WTC11 (cell line): ENCODE measurements at regions not wholly inside any gene's neighbourhood (a gene's known extent, or its start where the extent isn't known, plus 50 kb on each side); places are given as distances from the start of the nearest gene placed in this dataset.

Source experiments
- ATAC-seq: fragments of 200-7000 bp; cut with Tn5 transposase; 2 replicates; pipeline ENCODE4 v1.10.0; 2021; ENCODE audit warnings: mild to moderate bottlenecking, moderate library complexity
- CTCF ChIA-PET: fragments of 300-600 bp; sonication (Branson Sonifier 250); formaldehyde crosslinking; loops from one replicate; lab custom pipeline; 2021; ENCODE audit warnings: antibody characterized with exemption; lab: Charles Lee
- POLR2A ChIA-PET: fragments of 350-600 bp; sonication (Branson Sonifier 250); formaldehyde crosslinking; loops from one replicate; lab custom pipeline; 2021; ENCODE audit warnings: antibody characterized with exemption; lab: Charles Lee
- DNase-seq: peaks from one replicate; pipeline ENCODE4 v3.0.0; 2021; ENCODE audit warnings: low spot score
- H3K27ac Mint-ChIP-seq: 2 replicates; pipeline ENCODE4 v1.8.0; 2021; ENCODE audit warnings: mixed read lengths
- H3K27me3 Mint-ChIP-seq: 2 replicates; pipeline ENCODE4 v1.8.0; 2021; ENCODE audit warnings: low read depth, mild to moderate bottlenecking, moderate library complexity, mixed read lengths
- H3K36me3 Mint-ChIP-seq: 2 replicates; pipeline ENCODE4 v1.8.0; 2021; ENCODE audit warnings: mixed read lengths
- H3K4me1 Mint-ChIP-seq: 2 replicates; pipeline ENCODE4 v1.8.0; 2022; ENCODE audit warnings: mixed read lengths
- H3K4me3 Mint-ChIP-seq: 2 replicates; pipeline ENCODE4 v1.8.0; 2021; ENCODE audit warnings: mild to moderate bottlenecking, moderate library complexity, mixed read lengths
- H3K9me3 Mint-ChIP-seq: 2 replicates; pipeline ENCODE4 v1.8.0; 2021; ENCODE audit warnings: mixed read lengths
- CREB1 ChIP-seq: sonication (generic); formaldehyde crosslinking; IDR thresholded peaks from 2 replicates; pipeline ENCODE4 v1.8.0; 2023; ENCODE audit warnings: mild to moderate bottlenecking, missing genetic modification reagents
- CREM ChIP-seq: sonication (generic); formaldehyde crosslinking; IDR thresholded peaks from 2 replicates; pipeline ENCODE4 v1.8.1; 2022; ENCODE audit warnings: mild to moderate bottlenecking, missing genetic modification reagents, moderate library complexity
- JUN ChIP-seq: sonication (generic); formaldehyde crosslinking; IDR thresholded peaks from 2 replicates; pipeline ENCODE4 v1.8.0; 2023; ENCODE audit warnings: mild to moderate bottlenecking, missing genetic modification reagents
- NR3C1 ChIP-seq: sonication (generic); formaldehyde crosslinking; conservative IDR thresholded peaks from 2 replicates; pipeline ENCODE4 v1.8.1; 2023; ENCODE audit warnings: low read depth, mild to moderate bottlenecking, missing genetic modification reagents
- OVOL2 ChIP-seq: fragments of 250-450 bp; sonication (Bioruptor Pico); IDR thresholded peaks from 2 replicates; pipeline ENCODE4 v1.9.0; 2021; ENCODE audit warnings: mild to moderate bottlenecking, borderline replicate concordance
- RORB ChIP-seq: fragments of 250-450 bp; sonication (Bioruptor Pico); IDR thresholded peaks from 2 replicates; pipeline ENCODE4 v1.9.0; 2021; ENCODE audit warnings: mild to moderate bottlenecking
- SMAD4 ChIP-seq: sonication (generic); formaldehyde crosslinking; IDR thresholded peaks from 2 replicates; pipeline ENCODE4 v1.8.0; 2022; ENCODE audit warnings: mild to moderate bottlenecking, missing genetic modification reagents
- SOX15 ChIP-seq: fragments of 250-450 bp; sonication (Bioruptor Pico); IDR thresholded peaks from 2 replicates; pipeline ENCODE4 v1.9.0; 2021; ENCODE audit warnings: mild to moderate bottlenecking
- TEAD4 ChIP-seq: sonication (generic); formaldehyde crosslinking; IDR thresholded peaks from 2 replicates; pipeline ENCODE4 v1.8.0; 2022; ENCODE audit warnings: mild to moderate bottlenecking, missing genetic modification reagents
- ZBTB43 ChIP-seq: sonication (generic); formaldehyde crosslinking; IDR thresholded peaks from 2 replicates; pipeline ENCODE4 v1.8.1; 2023; ENCODE audit warnings: mild to moderate bottlenecking, missing genetic modification reagents
- ZNF121 ChIP-seq: sonication (generic); formaldehyde crosslinking; IDR thresholded peaks from 2 replicates; pipeline ENCODE4 v1.8.0; 2023; ENCODE audit warnings: missing genetic modification reagents
- ZNF263 ChIP-seq: sonication (generic); formaldehyde crosslinking; IDR thresholded peaks from 2 replicates; pipeline ENCODE4 v1.8.1; 2022; ENCODE audit warnings: low read depth, mild to moderate bottlenecking, moderate library complexity, missing genetic modification reagents
- ZNF317 ChIP-seq: sonication (generic); formaldehyde crosslinking; IDR thresholded peaks from 2 replicates; pipeline ENCODE4 v1.8.1; 2023; ENCODE audit warnings: low read depth, mild to moderate bottlenecking, moderate library complexity, missing genetic modification reagents, borderline replicate concordance
- ZNF512 ChIP-seq: sonication (generic); formaldehyde crosslinking; IDR thresholded peaks from 2 replicates; pipeline ENCODE4 v1.8.1; 2022; ENCODE audit warnings: missing genetic modification reagents, borderline replicate concordance
- TF ChIP-seq, protein P1 (sequence below): sonication (generic); formaldehyde crosslinking; IDR thresholded peaks from 2 replicates; pipeline ENCODE4 v1.8.0; 2023; ENCODE audit warnings: missing genetic modification reagents, mild to moderate bottlenecking, borderline replicate concordance
- TF ChIP-seq, protein P2 (sequence below): sonication (generic); formaldehyde crosslinking; IDR thresholded peaks from 2 replicates; pipeline ENCODE4 v1.8.0; 2023; ENCODE audit warnings: mild to moderate bottlenecking, missing genetic modification reagents
- TF ChIP-seq, protein P3 (sequence below): fragments of 250-450 bp; sonication (Bioruptor Pico); IDR thresholded peaks from 2 replicates; pipeline ENCODE4 v2.1.2; 2022; ENCODE audit warnings: mild to moderate bottlenecking, moderate library complexity

DNA sequence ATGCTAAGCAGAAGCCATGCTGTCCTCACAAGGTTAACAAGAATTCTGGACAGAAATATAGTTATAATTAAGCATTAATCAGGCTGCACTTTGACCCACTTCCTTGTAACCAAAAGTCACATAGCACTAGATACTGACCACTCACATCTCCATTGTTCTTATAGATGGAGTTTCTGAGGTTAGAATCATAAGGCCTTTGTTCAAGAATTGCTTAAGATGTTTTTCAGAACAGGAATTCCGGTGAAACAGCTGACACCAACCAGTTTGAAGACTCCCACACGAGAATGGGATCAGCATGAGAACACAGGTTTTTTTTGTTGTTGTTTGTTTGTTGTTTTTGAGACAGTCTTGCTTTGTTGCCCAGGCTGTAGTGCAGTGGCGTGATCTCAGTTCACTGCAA lies 488.3 kb upstream of the NRP1 start:
- ChIA-PET POLR2A (no interaction called here), CTCF (no interaction called here)
- DNase-seq, result no peak
- Mint-ChIP-seq H3K4me1 (peaks cover 9% of the 10 kb centered on the region), H3K4me3 (no peak overlapping the region), H3K27me3 (no peaks in the 10 kb centered on the region), H3K36me3 (no peaks in the 10 kb centered on the region), H3K9me3 (peaks cover 8% of the 10 kb centered on the region), H3K27ac (no peak overlapping the region)
- TF ChIP-seq SMAD4 (CRISPR knock-in tag) (no peak), ZBTB43 (CRISPR knock-in tag) (no peak), JUN (CRISPR knock-in tag) (no peak), SOX15 (CRISPR knock-in tag) (no peak), ZNF263 (CRISPR knock-in tag) (no peak), RORB (CRISPR knock-in tag) (no peak), ZNF512 (CRISPR knock-in tag) (no peak), OVOL2 (CRISPR knock-in tag) (no peak), ZNF121 (CRISPR knock-in tag) (no peak), ZNF317 (CRISPR knock-in tag) (no peak), CREM (CRISPR knock-in tag) (no peak), NR3C1 (CRISPR knock-in tag) (no peak), CREB1 (no peak), TEAD4 (CRISPR knock-in tag) (no peak)
- TF ChIP-seq, protein P1, sequence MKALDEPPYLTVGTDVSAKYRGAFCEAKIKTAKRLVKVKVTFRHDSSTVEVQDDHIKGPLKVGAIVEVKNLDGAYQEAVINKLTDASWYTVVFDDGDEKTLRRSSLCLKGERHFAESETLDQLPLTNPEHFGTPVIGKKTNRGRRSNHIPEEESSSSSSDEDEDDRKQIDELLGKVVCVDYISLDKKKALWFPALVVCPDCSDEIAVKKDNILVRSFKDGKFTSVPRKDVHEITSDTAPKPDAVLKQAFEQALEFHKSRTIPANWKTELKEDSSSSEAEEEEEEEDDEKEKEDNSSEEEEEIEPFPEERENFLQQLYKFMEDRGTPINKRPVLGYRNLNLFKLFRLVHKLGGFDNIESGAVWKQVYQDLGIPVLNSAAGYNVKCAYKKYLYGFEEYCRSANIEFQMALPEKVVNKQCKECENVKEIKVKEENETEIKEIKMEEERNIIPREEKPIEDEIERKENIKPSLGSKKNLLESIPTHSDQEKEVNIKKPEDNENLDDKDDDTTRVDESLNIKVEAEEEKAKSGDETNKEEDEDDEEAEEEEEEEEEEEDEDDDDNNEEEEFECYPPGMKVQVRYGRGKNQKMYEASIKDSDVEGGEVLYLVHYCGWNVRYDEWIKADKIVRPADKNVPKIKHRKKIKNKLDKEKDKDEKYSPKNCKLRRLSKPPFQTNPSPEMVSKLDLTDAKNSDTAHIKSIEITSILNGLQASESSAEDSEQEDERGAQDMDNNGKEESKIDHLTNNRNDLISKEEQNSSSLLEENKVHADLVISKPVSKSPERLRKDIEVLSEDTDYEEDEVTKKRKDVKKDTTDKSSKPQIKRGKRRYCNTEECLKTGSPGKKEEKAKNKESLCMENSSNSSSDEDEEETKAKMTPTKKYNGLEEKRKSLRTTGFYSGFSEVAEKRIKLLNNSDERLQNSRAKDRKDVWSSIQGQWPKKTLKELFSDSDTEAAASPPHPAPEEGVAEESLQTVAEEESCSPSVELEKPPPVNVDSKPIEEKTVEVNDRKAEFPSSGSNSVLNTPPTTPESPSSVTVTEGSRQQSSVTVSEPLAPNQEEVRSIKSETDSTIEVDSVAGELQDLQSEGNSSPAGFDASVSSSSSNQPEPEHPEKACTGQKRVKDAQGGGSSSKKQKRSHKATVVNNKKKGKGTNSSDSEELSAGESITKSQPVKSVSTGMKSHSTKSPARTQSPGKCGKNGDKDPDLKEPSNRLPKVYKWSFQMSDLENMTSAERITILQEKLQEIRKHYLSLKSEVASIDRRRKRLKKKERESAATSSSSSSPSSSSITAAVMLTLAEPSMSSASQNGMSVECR (CRISPR knock-in tag), result no peak
- TF ChIP-seq, protein P2, sequence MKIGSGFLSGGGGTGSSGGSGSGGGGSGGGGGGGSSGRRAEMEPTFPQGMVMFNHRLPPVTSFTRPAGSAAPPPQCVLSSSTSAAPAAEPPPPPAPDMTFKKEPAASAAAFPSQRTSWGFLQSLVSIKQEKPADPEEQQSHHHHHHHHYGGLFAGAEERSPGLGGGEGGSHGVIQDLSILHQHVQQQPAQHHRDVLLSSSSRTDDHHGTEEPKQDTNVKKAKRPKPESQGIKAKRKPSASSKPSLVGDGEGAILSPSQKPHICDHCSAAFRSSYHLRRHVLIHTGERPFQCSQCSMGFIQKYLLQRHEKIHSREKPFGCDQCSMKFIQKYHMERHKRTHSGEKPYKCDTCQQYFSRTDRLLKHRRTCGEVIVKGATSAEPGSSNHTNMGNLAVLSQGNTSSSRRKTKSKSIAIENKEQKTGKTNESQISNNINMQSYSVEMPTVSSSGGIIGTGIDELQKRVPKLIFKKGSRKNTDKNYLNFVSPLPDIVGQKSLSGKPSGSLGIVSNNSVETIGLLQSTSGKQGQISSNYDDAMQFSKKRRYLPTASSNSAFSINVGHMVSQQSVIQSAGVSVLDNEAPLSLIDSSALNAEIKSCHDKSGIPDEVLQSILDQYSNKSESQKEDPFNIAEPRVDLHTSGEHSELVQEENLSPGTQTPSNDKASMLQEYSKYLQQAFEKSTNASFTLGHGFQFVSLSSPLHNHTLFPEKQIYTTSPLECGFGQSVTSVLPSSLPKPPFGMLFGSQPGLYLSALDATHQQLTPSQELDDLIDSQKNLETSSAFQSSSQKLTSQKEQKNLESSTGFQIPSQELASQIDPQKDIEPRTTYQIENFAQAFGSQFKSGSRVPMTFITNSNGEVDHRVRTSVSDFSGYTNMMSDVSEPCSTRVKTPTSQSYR (CRISPR knock-in tag), result no peak
- TF ChIP-seq, protein P3, sequence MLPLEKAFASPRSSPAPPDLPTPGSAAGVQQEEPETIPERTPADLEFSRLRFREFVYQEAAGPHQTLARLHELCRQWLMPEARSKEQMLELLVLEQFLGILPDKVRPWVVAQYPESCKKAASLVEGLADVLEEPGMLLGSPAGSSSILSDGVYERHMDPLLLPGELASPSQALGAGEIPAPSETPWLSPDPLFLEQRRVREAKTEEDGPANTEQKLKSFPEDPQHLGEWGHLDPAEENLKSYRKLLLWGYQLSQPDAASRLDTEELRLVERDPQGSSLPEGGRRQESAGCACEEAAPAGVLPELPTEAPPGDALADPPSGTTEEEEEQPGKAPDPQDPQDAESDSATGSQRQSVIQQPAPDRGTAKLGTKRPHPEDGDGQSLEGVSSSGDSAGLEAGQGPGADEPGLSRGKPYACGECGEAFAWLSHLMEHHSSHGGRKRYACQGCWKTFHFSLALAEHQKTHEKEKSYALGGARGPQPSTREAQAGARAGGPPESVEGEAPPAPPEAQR, result no peak
- no peak for ATAC-seq
